PC-3 (cell line): ENCODE measurements at regions not wholly inside any gene's neighbourhood (a gene's known extent, or its start where the extent isn't known, plus 50 kb on each side); places are given as distances from the start of the nearest gene placed in this dataset.

ENCODE experiments used
- ATAC-seq: fragments of 200-7000 bp; cut with Tn5 transposase; 2 replicates; pipeline ENCODE4 v1.9.1; 2020; ENCODE audit warnings: mild to moderate bottlenecking, moderate library complexity
- BruUV-seq: library from RNA; stranded (reverse); fragments of 400-500 nt; replicated peaks from 2 replicates; lab custom pipeline; 2021; lab: Mats Ljungman, UMichigan
- CTCF ChIA-PET: fragments of 300-600 bp; sonication (Branson Sonifier 250); formaldehyde crosslinking; loops from one replicate; lab custom pipeline; 2022; ENCODE audit warnings: antibody characterized with exemption; lab: Charles Lee
- POLR2A ChIA-PET: fragments of 300-600 bp; sonication (Branson Sonifier 250); formaldehyde crosslinking; loops from one replicate; lab custom pipeline; 2022; ENCODE audit warnings: antibody characterized with exemption; ENCODE audit not compliant: unreplicated experiment; lab: Charles Lee
- DNase-seq: peaks from one replicate; pipeline ENCODE4 v3.0.0-alpha.2; 2015
- H2AFZ ChIP-seq: fragments of 300-600 bp; sonication (generic); 2 replicates; pipeline ENCODE4 v1.6.0; 2016; ENCODE audit warnings: antibody characterized with exemption, low read length
- H3F3A ChIP-seq: fragments of 300-600 bp; sonication (generic); one replicate; pipeline ENCODE4 v1.6.0; 2017; ENCODE audit warnings: antibody characterized with exemption, low read length, control low read depth, mild to moderate bottlenecking; ENCODE audit not compliant: unreplicated experiment
- H3K27ac ChIP-seq: fragments of 300-600 bp; sonication (generic); 2 replicates; pipeline ENCODE4 v1.5.1; 2016; ENCODE audit warnings: mild to moderate bottlenecking, low read length
- H3K27me3 ChIP-seq: fragments of 300-600 bp; sonication (generic); 2 replicates; pipeline ENCODE4 v1.6.1; 2016; ENCODE audit warnings: low read length, mixed read lengths
- H3K36me3 ChIP-seq: fragments of 300-600 bp; sonication (generic); 2 replicates; pipeline ENCODE4 v1.6.1; 2016; ENCODE audit warnings: low read depth, mixed run types, low read length, mixed read lengths
- H3K4me1 ChIP-seq: fragments of 300-600 bp; sonication (generic); 2 replicates; pipeline ENCODE4 v1.5.1; 2016; ENCODE audit warnings: low read length; ENCODE audit not compliant: insufficient read depth
- H3K4me2 ChIP-seq: fragments of 300-600 bp; sonication (generic); 2 replicates; pipeline ENCODE4 v1.6.0; 2016; ENCODE audit warnings: low read length
- H3K4me3 ChIP-seq: fragments of 300-600 bp; sonication (generic); 2 replicates; pipeline ENCODE4 v1.5.1; 2016; ENCODE audit warnings: mild to moderate bottlenecking, low read length, mixed read lengths
- H3K79me2 ChIP-seq: fragments of 300-600 bp; sonication (generic); 2 replicates; pipeline ENCODE4 v1.6.1; 2017; ENCODE audit warnings: low read length, mixed read lengths
- H3K9ac ChIP-seq: fragments of 300-600 bp; sonication (generic); 2 replicates; pipeline ENCODE4 v1.6.0; 2016; ENCODE audit warnings: mild to moderate bottlenecking, low read length
- H3K9me2 ChIP-seq: fragments of 300-600 bp; sonication (generic); replicated peaks from 2 replicates; pipeline ENCODE4 v1.6.1; 2016; ENCODE audit warnings: mixed run types, low read length, mixed read lengths
- H3K9me3 ChIP-seq: fragments of 300-600 bp; sonication (generic); 2 replicates; pipeline ENCODE4 v1.6.1; 2016; ENCODE audit warnings: low read length, mixed read lengths
- H4K20me1 ChIP-seq: fragments of 300-600 bp; sonication (generic); 2 replicates; pipeline ENCODE4 v1.6.1; 2016; ENCODE audit warnings: low read length, mixed read lengths
- EZH2 ChIP-seq: fragments of 300-600 bp; sonication (generic); IDR thresholded peaks from one replicate; pipeline ENCODE4 v1.6.1; 2017; ENCODE audit warnings: antibody characterized with exemption, mild to moderate bottlenecking, low read length; ENCODE audit not compliant: unreplicated experiment
- EZH2phosphoT487 ChIP-seq: fragments of 300-600 bp; sonication (generic); IDR thresholded peaks from 2 replicates; pipeline ENCODE4 v1.6.1; 2018; ENCODE audit warnings: mild to moderate bottlenecking, antibody characterized with exemption, low read length, borderline replicate concordance
- intact Hi-C: fragments of 100-400 bp; cut with micrococcal nuclease; formaldehyde crosslinking; loops from 2 replicates; pipeline ENCODE4 v1.9.0; 2023
- TF ChIP-seq, protein P1 (sequence below): fragments of 300-600 bp; sonication (generic); conservative IDR thresholded peaks from 2 replicates; pipeline ENCODE4 v1.5.1; 2017; ENCODE audit warnings: antibody characterized with exemption, low read depth, mild to moderate bottlenecking, low read length

DNA sequence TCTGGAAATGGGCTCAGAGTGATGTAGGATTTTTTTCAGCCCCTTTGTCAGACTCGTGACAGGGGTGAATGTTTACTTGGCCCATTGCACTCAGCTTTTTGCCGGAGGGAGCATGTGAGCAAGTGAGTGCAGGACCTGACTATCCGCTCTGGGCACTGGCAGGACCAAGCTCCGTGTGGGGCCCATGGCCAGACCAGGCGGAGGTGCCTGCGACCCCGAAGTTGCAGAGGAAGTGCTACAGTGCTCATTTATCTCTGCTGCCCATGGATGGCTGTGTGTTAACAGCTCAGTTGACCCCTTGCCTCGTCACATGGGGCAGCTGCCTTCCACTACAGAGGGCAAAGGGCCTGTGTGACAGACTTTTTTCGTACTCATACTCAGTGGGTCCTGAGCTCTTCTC is 744.3 kb downstream of the IRX1 start:
- H3K4me3 ChIP-seq, result no peak overlapping the region
- no peak for TF ChIP-seq EZH2
- TF ChIP-seq EZH2phosphoT487, result no peak
- TF ChIP-seq, protein P1, sequence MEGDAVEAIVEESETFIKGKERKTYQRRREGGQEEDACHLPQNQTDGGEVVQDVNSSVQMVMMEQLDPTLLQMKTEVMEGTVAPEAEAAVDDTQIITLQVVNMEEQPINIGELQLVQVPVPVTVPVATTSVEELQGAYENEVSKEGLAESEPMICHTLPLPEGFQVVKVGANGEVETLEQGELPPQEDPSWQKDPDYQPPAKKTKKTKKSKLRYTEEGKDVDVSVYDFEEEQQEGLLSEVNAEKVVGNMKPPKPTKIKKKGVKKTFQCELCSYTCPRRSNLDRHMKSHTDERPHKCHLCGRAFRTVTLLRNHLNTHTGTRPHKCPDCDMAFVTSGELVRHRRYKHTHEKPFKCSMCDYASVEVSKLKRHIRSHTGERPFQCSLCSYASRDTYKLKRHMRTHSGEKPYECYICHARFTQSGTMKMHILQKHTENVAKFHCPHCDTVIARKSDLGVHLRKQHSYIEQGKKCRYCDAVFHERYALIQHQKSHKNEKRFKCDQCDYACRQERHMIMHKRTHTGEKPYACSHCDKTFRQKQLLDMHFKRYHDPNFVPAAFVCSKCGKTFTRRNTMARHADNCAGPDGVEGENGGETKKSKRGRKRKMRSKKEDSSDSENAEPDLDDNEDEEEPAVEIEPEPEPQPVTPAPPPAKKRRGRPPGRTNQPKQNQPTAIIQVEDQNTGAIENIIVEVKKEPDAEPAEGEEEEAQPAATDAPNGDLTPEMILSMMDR, result no peak
- intact Hi-C loops, result no loop called here
- CTCF ChIA-PET, result no interaction called here
- H3K9ac ChIP-seq, result no peak overlapping the region
- no peaks in the 10 kb centered on the region for H3K27me3 ChIP-seq
- peaks cover 25% of the 10 kb centered on the region; the same call in 1 of the 2 replicates for H3K9me3 ChIP-seq
- H3K4me1 ChIP-seq, result no peaks in the 10 kb centered on the region
- no TSS peak for BruUV-seq
- no peak overlapping the region for H3K27ac ChIP-seq
- H4K20me1 ChIP-seq, result no peaks in the 10 kb centered on the region
- H3K9me2 ChIP-seq, result no peaks in the 10 kb centered on the region
- H3K79me2 ChIP-seq, result no peaks in the 10 kb centered on the region
- DNase-seq, result no peak
- H3F3A ChIP-seq, result no peaks in the 10 kb centered on the region
- no peak overlapping the region for H3K4me2 ChIP-seq
- no peak for ATAC-seq
- no peak overlapping the region for H2AFZ ChIP-seq
- no peaks in the 10 kb centered on the region for H3K36me3 ChIP-seq
- POLR2A ChIA-PET, result no interaction called here

GRCh38 chr5:4345850-4346249 is 750.2 kb downstream of the IRX1 start:
- no peaks in the 10 kb centered on the region for H3K79me2 ChIP-seq
- H3K36me3 ChIP-seq, result no peaks in the 10 kb centered on the region
- intact Hi-C loops, result no loop called here
- no peaks in the 10 kb centered on the region for H3K9me2 ChIP-seq
- H3K9me3 ChIP-seq, result peaks cover 14% of the 10 kb centered on the region
- no peak overlapping the region for H3K4me2 ChIP-seq
- no peak overlapping the region for H2AFZ ChIP-seq
- no peaks in the 10 kb centered on the region for H3F3A ChIP-seq
- CTCF ChIA-PET, result no interaction called here
- POLR2A ChIA-PET, result no interaction called here
- no peaks in the 10 kb centered on the region for H4K20me1 ChIP-seq
- H3K4me1 ChIP-seq, result no peaks in the 10 kb centered on the region
- TF ChIP-seq EZH2phosphoT487 (no peak), EZH2 (no peak)
- TF ChIP-seq, protein P1, result no peak
- H3K27ac ChIP-seq, result no peak overlapping the region
- ATAC-seq (no peak), DNase-seq (no peak)
- H3K4me3 ChIP-seq, result no peak overlapping the region
- no peaks in the 10 kb centered on the region for H3K27me3 ChIP-seq
- no TSS peak for BruUV-seq
- H3K9ac ChIP-seq, result no peak overlapping the region

GRCh38 chr5:4348423-4348822 is 752.8 kb downstream of the IRX1 start:
- Histone ChIP-seq H3K9me3 (peaks cover 21% of the 10 kb centered on the region), H2AFZ (no peak overlapping the region), H3K4me1 (no peaks in the 10 kb centered on the region), H4K20me1 (no peaks in the 10 kb centered on the region), H3K4me3 (no peak overlapping the region), H3K27ac (no peak overlapping the region), H3K4me2 (no peak overlapping the region), H3K27me3 (no peaks in the 10 kb centered on the region), H3K9me2 (no peaks in the 10 kb centered on the region), H3K36me3 (no peaks in the 10 kb centered on the region), H3K79me2 (no peaks in the 10 kb centered on the region), H3F3A (no peaks in the 10 kb centered on the region), H3K9ac (no peak overlapping the region)
- ChIA-PET POLR2A (no interaction called here), CTCF (no interaction called here)
- TF ChIP-seq, protein P1, result no peak
- no peak for TF ChIP-seq EZH2phosphoT487
- no peak for TF ChIP-seq EZH2
- BruUV-seq, result no TSS peak
- intact Hi-C loops, result no loop called here
- DNase-seq (no peak), ATAC-seq (no peak)
